HCT116 (cell line): ENCODE measurements at regions not wholly inside any gene's neighbourhood (a gene's known extent, or its start where the extent isn't known, plus 50 kb on each side); places are given as distances from the start of the nearest gene placed in this dataset.

Experiments used
- ATAC-seq: fragments of 200-7000 bp; cut with Tn5 transposase; 2 replicates; pipeline ENCODE4 v1.9.1; 2020; ENCODE audit warnings: mild to moderate bottlenecking, moderate library complexity
- BruUV-seq: library from RNA; stranded (reverse); fragments of 400-500 nt; replicated peaks from 2 replicates; lab custom pipeline; 2021; lab: Mats Ljungman, UMichigan
- CTCF ChIA-PET: fragments of 300-600 bp; sonication (Branson Sonifier 250); formaldehyde crosslinking; loops from one replicate; lab custom pipeline; 2021; ENCODE audit warnings: antibody characterized with exemption; lab: Charles Lee
- POLR2A ChIA-PET: fragments of 300-600, 350-600 bp; sonication (Branson Sonifier 250); formaldehyde crosslinking; loops from one replicate; lab custom pipeline; 2021; ENCODE audit warnings: antibody characterized with exemption; lab: Charles Lee
- RAD21 ChIA-PET, 2 experiments: fragments of 300-600 bp; sonication (Branson Sonifier 250); formaldehyde crosslinking; loops; one replicate each; lab custom pipeline; 2023; ENCODE audit warnings: low total read pairs in 2 of 2; ENCODE audit not compliant: uncharacterized antibody in 2 of 2, unreplicated experiment in 2 of 2, low non-redundant PET in 1 of 2; lab: Charles Lee
- DNase-seq: peaks from one replicate; pipeline ENCODE4 v3.0.0-alpha.2; 2010; ENCODE audit warnings: low read depth, low spot score
- H2AFZ ChIP-seq: fragments of 200-600 bp; shearing (Covaris generic), sonication (generic); 2 replicates; pipeline ENCODE4 v1.6.1; 2017; ENCODE audit warnings: low read depth, mixed run types, mixed read lengths, antibody characterized with exemption, low read length; ENCODE audit not compliant: poor library complexity, severe bottlenecking
- H3K27ac ChIP-seq: 2 replicates; pipeline ENCODE4 v1.5.1; 2012; ENCODE audit warnings: low read depth, low read length
- H3K27me3 ChIP-seq: fragments of 200-600 bp; sonication (generic); 2 replicates; pipeline ENCODE4 v1.6.1; 2016; ENCODE audit warnings: mixed run types, low read length, mixed read lengths; ENCODE audit not compliant: insufficient read depth
- H3K36me3 ChIP-seq, 2 experiments: fragments of 200-500 bp in 1 of 2; fragments of 200-600 bp in 1 of 2; sonication (Bioruptor generic) in 1 of 2; sonication (generic) in 1 of 2; 2 replicates each; pipeline versions ENCODE4 v1.5.1 to v1.6.1; 2014 to 2016; ENCODE audit warnings: low read length in 2 of 2, inconsistent platforms in 1 of 2, mixed read lengths in 1 of 2, mixed run types in 1 of 2; ENCODE audit not compliant: insufficient read depth in 2 of 2, control insufficient read depth in 1 of 2
- H3K4me1 ChIP-seq, 2 experiments: fragments of 200-600 bp in 1 of 2; sonication (generic) in 1 of 2; 2 replicates each; pipeline versions ENCODE4 v1.5.1 to v1.6.1; 2012 to 2017; ENCODE audit warnings: low read length in 2 of 2, inconsistent platforms in 1 of 2, mild to moderate bottlenecking in 1 of 2, mixed read lengths in 1 of 2, mixed run types in 1 of 2, moderate library complexity in 1 of 2; ENCODE audit not compliant: insufficient read depth in 2 of 2, control insufficient read depth in 1 of 2
- H3K4me2 ChIP-seq: fragments of 200-600 bp; sonication (generic); 2 replicates; pipeline ENCODE4 v1.6.1; 2017; ENCODE audit warnings: mixed run types, low read length, mixed read lengths
- H3K4me3 ChIP-seq, 2 experiments: fragments of 200-600 bp in 1 of 2; sonication (generic) in 1 of 2; replicated peaks in 1 of 2; 2 replicates each; pipeline ENCODE4 v1.5.1; 2011 to 2016; ENCODE audit warnings: low read length in 2 of 2, control low read depth in 1 of 2, low read depth in 1 of 2, mild to moderate bottlenecking in 1 of 2, mixed read lengths in 1 of 2, mixed run types in 1 of 2
- H3K79me2 ChIP-seq: fragments of 200-600 bp; sonication (generic); 2 replicates; pipeline ENCODE4 v1.6.1; 2017; ENCODE audit warnings: mild to moderate bottlenecking, mixed run types, low read length, moderate library complexity, mixed read lengths; ENCODE audit not compliant: insufficient read depth
- H3K9ac ChIP-seq: fragments of 200-600 bp; sonication (generic); 2 replicates; pipeline ENCODE4 v1.6.1; 2016; ENCODE audit warnings: low read length, mixed read lengths
- H3K9me2 ChIP-seq: fragments of 200-600 bp; sonication (generic), shearing (Covaris generic); 2 replicates; pipeline ENCODE4 v1.6.1; 2017; ENCODE audit warnings: mixed run types, mild to moderate bottlenecking, moderate library complexity; ENCODE audit not compliant: insufficient read depth
- H3K9me3 ChIP-seq, 2 experiments: fragments of 200-500 bp in 1 of 2; fragments of 200-600 bp in 1 of 2; sonication (Bioruptor generic) in 1 of 2; sonication (generic) in 1 of 2; 2 replicates each; pipeline ENCODE4 v1.6.1; 2014 to 2017; ENCODE audit warnings: low read length in 2 of 2, mixed read lengths in 2 of 2, inconsistent platforms in 1 of 2, low read depth in 1 of 2, mild to moderate bottlenecking in 1 of 2, mixed run types in 1 of 2, moderate library complexity in 1 of 2; ENCODE audit not compliant: control insufficient read depth in 1 of 2, insufficient read depth in 1 of 2
- H4K20me1 ChIP-seq: fragments of 200-600 bp; sonication (generic), shearing (Covaris generic); 2 replicates; pipeline ENCODE4 v1.6.1; 2017; ENCODE audit warnings: mixed run types, mild to moderate bottlenecking, moderate library complexity; ENCODE audit not compliant: insufficient read depth
- ATF3 ChIP-seq: IDR thresholded peaks from 2 replicates; pipeline ENCODE4 v1.6.1; 2012
- CBX3 ChIP-seq: IDR thresholded peaks from 2 replicates; pipeline ENCODE4 v1.6.1; 2012; ENCODE audit warnings: low read depth
- CEBPB ChIP-seq: IDR thresholded peaks from 2 replicates; pipeline ENCODE4 v1.6.1; 2012; ENCODE audit warnings: low read depth
- EGR1 ChIP-seq: IDR thresholded peaks from 2 replicates; pipeline ENCODE4 v1.6.1; 2012; ENCODE audit warnings: low read depth
- ELF1 ChIP-seq: IDR thresholded peaks from 2 replicates; pipeline ENCODE4 v1.6.1; 2012; ENCODE audit warnings: low read depth, borderline replicate concordance
- EZH2 ChIP-seq: fragments of 200-600 bp; sonication (generic); IDR thresholded peaks from 2 replicates; pipeline ENCODE4 v1.6.1; 2017; ENCODE audit warnings: antibody characterized with exemption, mixed run types
- EZH2phosphoT487 ChIP-seq: fragments of 200-600 bp; IDR thresholded peaks from 2 replicates; pipeline ENCODE4 v1.6.1; 2018; ENCODE audit warnings: antibody characterized with exemption, borderline replicate concordance
- JUND ChIP-seq: IDR thresholded peaks from 2 replicates; pipeline ENCODE4 v1.6.1; 2012
- MAX ChIP-seq: IDR thresholded peaks from 2 replicates; pipeline ENCODE4 v1.6.1; 2012
- POLR2A ChIP-seq: IDR thresholded peaks from 2 replicates; pipeline ENCODE4 v1.7.0; 2011; ENCODE audit warnings: borderline replicate concordance; ENCODE audit not compliant: insufficient read depth, insufficient read length; ENCODE audit errors: extremely low read depth
- RAD21 ChIP-seq: IDR thresholded peaks from 2 replicates; pipeline ENCODE4 v1.6.1; 2012; ENCODE audit warnings: low read depth, mild to moderate bottlenecking
- SRF ChIP-seq: IDR thresholded peaks from 2 replicates; pipeline ENCODE4 v1.6.1; 2012; ENCODE audit warnings: low read depth
- TCF7L2 ChIP-seq: IDR thresholded peaks from 2 replicates; pipeline ENCODE4 v1.7.0; 2011; ENCODE audit warnings: borderline replicate concordance, inconsistent platforms; ENCODE audit not compliant: insufficient read depth, insufficient read length; ENCODE audit errors: extremely low read depth
- YY1 ChIP-seq: IDR thresholded peaks from 2 replicates; pipeline ENCODE4 v1.6.1; 2011; ENCODE audit warnings: low read length, low read depth, moderate library complexity, mild to moderate bottlenecking; ENCODE audit not compliant: insufficient replicate concordance; ENCODE audit errors: extremely low read depth
- ZBTB33 ChIP-seq: IDR thresholded peaks from 2 replicates; pipeline ENCODE4 v1.6.1; 2011; ENCODE audit warnings: mild to moderate bottlenecking, low read length, moderate library complexity; ENCODE audit not compliant: insufficient replicate concordance; ENCODE audit errors: extremely low read depth
- ZFX ChIP-seq: fragments of 450-650 bp; IDR thresholded peaks from 2 replicates; pipeline ENCODE4 v1.6.1; 2017
- ZNF274 ChIP-seq: fragments of 200-500 bp; sonication (Bioruptor generic); IDR thresholded peaks from 2 replicates; pipeline ENCODE4 v1.6.1; 2014; ENCODE audit warnings: mild to moderate bottlenecking, low read depth, low read length, inconsistent platforms
- intact Hi-C: fragments of 100-400 bp; cut with micrococcal nuclease; formaldehyde crosslinking; loops from 2 replicates; pipeline ENCODE4 v1.10.0; 2022

- TF ChIP-seq ATF3 (no peak), POLR2A (no peak), ZBTB33 (no peak), CEBPB (no peak), ZFX (no peak), SRF (no peak), JUND (no peak), CBX3 (no peak)
- TF ChIP-seq, all 23 proteins: peak for 0
- H3K36me3 ChIP-seq, result no peaks in the 10 kb centered on the region
- no peak for DNase-seq
Measured at GRCh38 chr10:130326954-130327353, 190.8 kb downstream of the GLRX3 start.

GRCh38 chr10:130329792-130330191 is 193.6 kb downstream of the GLRX3 start:
- Histone ChIP-seq H3K27ac (no peak overlapping the region), H3K9ac (no peak overlapping the region), H3K4me2 (no peak overlapping the region), H3K79me2 (no peaks in the 10 kb centered on the region), H3K4me3 (no peak overlapping the region), H2AFZ (no peak overlapping the region), H4K20me1 (no peaks in the 10 kb centered on the region), H3K27me3 (no peaks in the 10 kb centered on the region), H3K4me1 (no peaks in the 10 kb centered on the region), H3K9me3 (no peaks in the 10 kb centered on the region), H3K9me2 (no peaks in the 10 kb centered on the region), H3K36me3 (no peaks in the 10 kb centered on the region)
- intact Hi-C loops, result no loop called here
- ChIA-PET CTCF (no interaction called here), POLR2A (no interaction called here), RAD21 (no interaction called here)
- no peak for ATAC-seq
- DNase-seq, result no peak
- no TSS peak for BruUV-seq
- TF ChIP-seq JUND (no peak), ELF1 (no peak), YY1 (no peak), TCF7L2 (no peak), ZNF274 (no peak), SRF (no peak), EZH2 (no peak), ATF3 (no peak), MAX (no peak), EZH2phosphoT487 (no peak), EGR1 (no peak), RAD21 (no peak)

More at GRCh38 chr10:130326954-130327353, 190.8 kb downstream of the GLRX3 start:
- ChIA-PET CTCF (no interaction called here), POLR2A (no interaction called here), RAD21 (no interaction called here)
- intact Hi-C loops, result no loop called here
- no peak overlapping the region for H3K4me3 ChIP-seq
- H3K4me2 ChIP-seq, result no peak overlapping the region
- no peaks in the 10 kb centered on the region for H3K79me2 ChIP-seq
- no TSS peak for BruUV-seq
- ATAC-seq, result no peak
- no peaks in the 10 kb centered on the region for H3K27me3 ChIP-seq
- H3K4me1 ChIP-seq, result no peaks in the 10 kb centered on the region
- H3K9me2 ChIP-seq, result no peaks in the 10 kb centered on the region
- no peaks in the 10 kb centered on the region for H3K9me3 ChIP-seq
- H2AFZ ChIP-seq, result no peak overlapping the region
- no peaks in the 10 kb centered on the region for H4K20me1 ChIP-seq
- H3K27ac ChIP-seq, result no peak overlapping the region
- H3K9ac ChIP-seq, result no peak overlapping the region
